Suprapubic skin (tissue), 4 donors: ENCODE measurements at regions not wholly inside any gene's neighbourhood (a gene's known extent, or its start where the extent isn't known, plus 50 kb on each side); places are given as distances from the start of the nearest gene placed in this dataset.
"Not testable (repeated sequence)": the region's sequence is repeated elsewhere in the genome, so short reads cannot be mapped to it uniquely, and the experiment has no call there.

Experiments
- DNase-seq, 2 donors: peaks; one replicate each; pipeline ENCODE4 v3.0.0-alpha.2; 2019; ENCODE audit warnings: low spot score in 2 of 2
- H3K27ac ChIP-seq: fragments of 200-600 bp; sonication (generic); one replicate; pipeline ENCODE4 v1.5.1; 2019
- H3K27me3 ChIP-seq: fragments of 200-600 bp; sonication (generic); one replicate; pipeline ENCODE4 v1.5.1; 2019
- H3K36me3 ChIP-seq: fragments of 200-600 bp; sonication (generic); one replicate; pipeline ENCODE4 v1.5.1; 2019
- H3K4me1 ChIP-seq: fragments of 200-600 bp; sonication (generic); one replicate; pipeline ENCODE4 v1.5.1; 2019
- H3K4me3 ChIP-seq: fragments of 200-600 bp; sonication (generic); one replicate; pipeline ENCODE4 v1.5.1; 2019; ENCODE audit warnings: mild to moderate bottlenecking
- H3K9me3 ChIP-seq: fragments of 200-600 bp; sonication (generic); one replicate; pipeline ENCODE4 v1.5.1; 2019
- CTCF ChIP-seq, 2 donors: fragments of 200-600 bp in 1 of 2; fragments of 450-650 bp in 1 of 2; sonication (generic) in 1 of 2; IDR thresholded peaks; one replicate each; pipeline ENCODE4 v1.5.1; 2016 to 2019; ENCODE audit warnings: antibody characterized with exemption in 2 of 2, mild to moderate bottlenecking in 1 of 2, moderate library complexity in 1 of 2
- EP300 ChIP-seq: sonication (generic); formaldehyde crosslinking; IDR thresholded peaks from one replicate; pipeline ENCODE4 v1.6.1; 2017; ENCODE audit warnings: antibody characterized with exemption
- POLR2A ChIP-seq, 2 donors: fragments of 450-650 bp; IDR thresholded peaks; one replicate each; pipeline ENCODE4 v1.6.1; 2017; ENCODE audit warnings: antibody characterized with exemption in 2 of 2, mild to moderate bottlenecking in 2 of 2, moderate library complexity in 2 of 2
- POLR2AphosphoS5 ChIP-seq, 3 donors: sonication (generic); formaldehyde crosslinking; IDR thresholded peaks; one replicate each; pipeline ENCODE4 v1.6.1; 2017; ENCODE audit warnings: antibody characterized with exemption in 3 of 3
- WGBS: methylation state at CpG from one replicate; pipeline ENCODE4 v1.1.5; 2018; 5-methylcytosine and 5-hydroxymethylcytosine counted together

DNA sequence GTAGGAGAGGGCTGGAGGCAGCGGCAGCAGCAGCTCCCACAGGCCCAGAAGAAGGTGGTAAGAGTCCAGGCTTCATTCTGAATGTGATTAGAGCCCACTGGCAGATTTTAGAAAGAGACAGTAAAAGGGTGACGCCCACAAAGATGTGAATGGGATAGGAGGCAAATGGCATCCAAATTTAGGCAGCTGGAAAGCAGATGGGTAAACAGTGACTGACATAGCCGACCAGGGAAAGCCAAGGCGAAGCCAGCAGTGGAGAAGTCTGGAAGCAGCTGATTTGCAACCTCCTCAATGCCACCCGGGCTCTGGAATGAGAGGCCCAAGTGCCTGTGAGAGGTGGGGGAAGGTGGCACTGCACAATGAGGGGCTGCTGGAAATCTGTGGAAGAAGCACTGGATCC, 103.3 kb downstream of the C5orf15 start:
- WGBS = 35% methylated on average over 5 of the region's 5 CpGs
- Histone ChIP-seq H3K27ac (no peak overlapping the region), H3K27me3 (no peaks in the 10 kb centered on the region), H3K9me3 (no peaks in the 10 kb centered on the region), H3K36me3 (no peaks in the 10 kb centered on the region), H3K4me1 (peaks cover 19% of the 10 kb centered on the region), H3K4me3 (no peak overlapping the region)
- no peak for TF ChIP-seq CTCF (IDR thresholded peaks at IDR 0.05)
- TF ChIP-seq EP300 = no peak
- TF ChIP-seq POLR2A (IDR thresholded peaks at IDR 0.05) = no peak
- no peak for TF ChIP-seq POLR2AphosphoS5 (IDR thresholded peaks at IDR 0.05)
- no peak for DNase-seq

DNA sequence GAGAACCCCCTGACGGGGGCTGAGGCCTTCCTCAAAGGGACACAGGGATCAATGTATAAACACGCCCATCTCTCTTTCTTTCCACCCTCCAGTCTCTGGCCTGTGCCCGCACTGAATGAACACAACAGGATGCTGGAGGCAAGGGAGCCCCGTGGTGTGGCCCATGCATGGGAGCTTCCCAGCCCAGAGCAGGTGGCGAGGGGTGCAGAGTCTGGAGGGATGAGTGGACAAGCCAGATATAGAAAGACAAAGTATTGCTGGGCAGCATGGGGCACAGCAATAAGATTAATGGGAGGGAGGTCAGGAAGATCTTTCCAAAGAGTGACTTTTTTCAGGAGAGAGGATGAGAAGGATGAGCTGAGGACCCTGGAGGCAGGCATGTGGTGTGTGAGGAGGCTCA, 103.7 kb downstream of the C5orf15 start:
- no peaks in the 10 kb centered on the region for H3K27me3 ChIP-seq
- no peaks in the 10 kb centered on the region for H3K9me3 ChIP-seq
- H3K36me3 ChIP-seq = no peaks in the 10 kb centered on the region
- DNase-seq = no peak
- H3K4me1 ChIP-seq = peaks cover 18% of the 10 kb centered on the region
- WGBS = 87% methylated on average over 5 of the region's 5 CpGs
- H3K4me3 ChIP-seq = no peak overlapping the region
- no peak overlapping the region for H3K27ac ChIP-seq
- TF ChIP-seq EP300 (no peak), CTCF (IDR thresholded peaks at IDR 0.05) (no peak), POLR2A (IDR thresholded peaks at IDR 0.05) (no peak), POLR2AphosphoS5 (IDR thresholded peaks at IDR 0.05) (no peak)

DNA sequence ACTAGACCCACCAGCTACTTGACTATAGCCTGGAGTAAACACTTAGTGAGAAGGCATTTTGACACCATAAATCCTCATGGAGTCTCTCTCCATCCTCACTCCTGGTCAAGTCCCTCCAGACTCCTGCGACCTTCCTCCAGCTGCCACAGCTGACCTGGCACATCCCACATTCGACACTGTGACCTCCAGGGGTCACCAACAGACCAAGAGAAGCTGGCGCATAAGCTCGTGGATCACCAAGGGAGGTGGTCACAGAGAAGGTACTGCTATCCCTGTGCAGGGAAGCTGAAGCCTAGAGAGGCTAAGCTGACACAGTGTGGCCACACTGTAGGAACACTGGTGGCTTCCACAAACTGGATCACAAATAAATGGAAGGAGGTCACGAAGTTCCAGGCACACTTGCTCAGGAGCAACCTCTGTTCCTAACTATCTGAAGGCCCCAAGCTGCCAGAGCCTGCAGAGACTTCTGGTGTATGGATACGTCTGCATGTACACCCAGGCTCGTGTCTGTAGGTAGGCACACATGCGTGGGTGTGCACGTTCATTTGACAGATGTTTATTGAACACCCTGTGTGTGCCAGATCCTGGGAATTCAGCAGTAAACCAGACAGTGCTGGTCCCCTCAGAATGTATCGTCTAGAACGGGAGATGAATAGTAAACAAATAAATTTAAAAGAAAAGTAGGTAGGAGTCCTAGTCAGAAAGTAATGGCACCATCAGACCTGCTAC, 104.4 kb downstream of the C5orf15 start:
- TF ChIP-seq POLR2A (IDR thresholded peaks at IDR 0.05) (no peak), POLR2AphosphoS5 (IDR thresholded peaks at IDR 0.05) (no peak), CTCF (IDR thresholded peaks at IDR 0.05) (no peak), EP300 (no peak)
- 73% methylated on average over 10 of the region's 11 CpGs for whole genome bisulfite sequencing

DNA sequence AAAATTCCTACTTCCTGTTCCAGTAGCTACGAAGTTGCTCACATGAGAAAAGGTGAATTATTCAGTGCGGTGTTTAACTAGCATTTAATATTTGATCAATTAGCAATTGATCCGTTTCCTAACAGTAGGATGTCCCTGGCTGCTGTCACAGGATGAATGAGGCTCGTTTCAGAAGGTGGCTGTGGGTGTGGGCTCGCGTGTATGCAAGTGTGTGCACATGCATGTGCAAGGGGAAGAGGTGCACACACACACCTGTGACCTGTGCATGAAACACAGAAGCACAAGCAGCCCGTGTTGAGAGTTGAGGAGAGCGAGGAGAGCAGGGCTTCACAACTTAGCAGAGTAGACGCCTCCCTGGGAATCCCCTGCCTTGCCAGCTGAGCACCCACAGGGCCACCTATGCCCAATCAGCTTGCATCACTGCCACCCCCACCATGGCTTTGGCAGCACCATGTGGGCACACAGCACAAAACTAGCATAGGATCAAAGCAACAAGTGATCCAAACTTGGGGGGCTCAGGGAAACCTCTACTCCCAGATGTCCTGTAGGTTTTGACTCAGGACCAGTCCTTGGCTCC, 107.2 kb downstream of the C5orf15 start:
- H3K9me3 ChIP-seq = no peaks in the 10 kb centered on the region
- DNase-seq = no peak
- no peak overlapping the region for H3K4me3 ChIP-seq
- 63% methylated on average over 9 of the region's 9 CpGs for WGBS
- peaks cover 3% of the 10 kb centered on the region for H3K4me1 ChIP-seq
- H3K27ac ChIP-seq = no peak overlapping the region
- H3K36me3 ChIP-seq = no peaks in the 10 kb centered on the region
- no peak for TF ChIP-seq POLR2AphosphoS5 (IDR thresholded peaks at IDR 0.05)
- no peak for TF ChIP-seq CTCF (IDR thresholded peaks at IDR 0.05)
- no peak for TF ChIP-seq EP300
- TF ChIP-seq POLR2A (IDR thresholded peaks at IDR 0.05) = no peak
- no peaks in the 10 kb centered on the region for H3K27me3 ChIP-seq

More for the DNA sequence above, 104.4 kb downstream of the C5orf15 start:
- Histone ChIP-seq H3K27me3 (no peaks in the 10 kb centered on the region), H3K27ac (no peak overlapping the region), H3K9me3 (no peaks in the 10 kb centered on the region), H3K36me3 (no peaks in the 10 kb centered on the region), H3K4me3 (no peak overlapping the region), H3K4me1 (peaks cover 13% of the 10 kb centered on the region)
- DNase-seq = no peak

- WGBS = 62% methylated on average over 4 of the region's 4 CpGs
- no peaks in the 10 kb centered on the region for H3K9me3 ChIP-seq
- no peak for DNase-seq
- H3K27me3 ChIP-seq = peaks cover 4% of the 10 kb centered on the region
- no peak overlapping the region for H3K4me3 ChIP-seq
- TF ChIP-seq EP300 (no peak), POLR2AphosphoS5 (IDR thresholded peaks at IDR 0.05) (no peak), POLR2A (IDR thresholded peaks at IDR 0.05) (no peak), CTCF (IDR thresholded peaks at IDR 0.05) (no peak)
- H3K36me3 ChIP-seq = no peaks in the 10 kb centered on the region
- H3K4me1 ChIP-seq = peaks cover 3% of the 10 kb centered on the region
- H3K27ac ChIP-seq = no peak overlapping the region
Measured at GRCh38 chr5:133859073-133859472, 109.4 kb downstream of the C5orf15 start.

DNA sequence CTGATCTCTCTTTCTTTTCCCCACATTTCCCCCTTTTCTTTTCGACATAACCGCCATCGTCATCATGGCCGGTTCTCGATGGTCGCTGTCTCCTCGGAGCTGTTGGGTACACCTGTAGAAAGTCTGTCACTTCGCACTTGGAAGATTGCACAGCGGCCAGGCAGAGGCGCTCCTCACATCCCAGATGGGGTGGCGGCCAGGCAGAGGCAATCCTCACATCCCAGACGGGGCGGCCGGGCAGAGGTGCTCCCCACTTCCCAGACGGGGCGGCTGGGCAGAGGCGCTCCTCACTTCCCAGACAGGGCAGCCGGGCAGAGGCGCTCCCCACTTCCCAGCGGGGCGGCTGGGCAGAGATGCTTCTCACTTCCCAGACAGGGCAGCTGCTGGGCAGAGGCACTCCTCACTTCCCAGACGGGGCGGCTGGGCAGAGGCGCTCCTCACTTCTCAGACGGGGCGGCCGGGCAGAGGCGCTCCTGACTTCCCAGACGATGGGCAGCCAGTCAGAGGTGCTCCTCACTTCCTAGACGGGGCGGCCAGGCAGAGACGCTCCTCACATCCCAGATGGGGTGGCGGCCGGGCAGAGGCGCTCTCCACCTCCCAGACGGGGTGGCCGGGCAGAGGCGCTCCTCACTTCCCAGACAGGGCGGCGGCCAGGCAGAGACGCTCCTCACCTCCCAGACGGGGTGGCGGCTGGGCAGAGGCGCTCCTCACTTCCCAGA, 110.7 kb downstream of the C5orf15 start:
- not testable (repeated sequence) for H3K4me3 ChIP-seq, H3K36me3 ChIP-seq, H3K27me3 ChIP-seq, DNase-seq, H3K4me1 ChIP-seq, H3K9me3 ChIP-seq
- H3K27ac ChIP-seq = peak overlapping the region; percentile 51
- WGBS = 87% methylated on average over 17 of the region's 44 CpGs
